Stimulated activated CD4-positive, alpha-beta T cell treated with anti-CD3 and anti-CD28 coated beads, Interleukin-1b, Interleukin-23, amount 100 ng/mL, for 4 hours (primary cell): ENCODE measurements at regions not wholly inside any gene's neighbourhood (a gene's known extent, or its start where the extent isn't known, plus 50 kb on each side); places are given as distances from the start of the nearest gene placed in this dataset.

Experiments used
- DNase-seq, 2 donors: peaks; one replicate each; pipeline ENCODE4 v3.0.0-alpha.2; 2020; ENCODE audit warnings: low read depth in 2 of 2

DNA sequence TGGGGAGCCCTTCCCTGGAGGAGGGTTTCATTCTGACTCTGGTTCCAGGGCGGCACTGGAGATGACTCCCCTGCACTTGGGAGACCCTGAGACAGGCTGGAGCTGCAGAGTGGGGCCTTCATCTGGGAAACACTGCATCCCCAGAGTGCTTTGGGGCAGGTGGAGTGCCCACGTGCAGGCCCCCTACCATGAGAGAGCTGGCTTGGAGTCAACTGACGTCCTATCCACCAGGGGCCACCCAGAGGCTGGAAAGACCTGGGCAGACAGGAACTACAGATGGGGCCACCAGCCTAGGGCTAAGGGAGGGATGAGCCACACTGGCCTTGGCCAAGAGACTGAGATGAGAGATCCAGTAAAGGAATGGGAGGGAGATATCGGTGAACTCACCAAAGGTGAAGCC lies 153.8 kb downstream of the ASB1 start:
- DNase-seq: no peak

DNA sequence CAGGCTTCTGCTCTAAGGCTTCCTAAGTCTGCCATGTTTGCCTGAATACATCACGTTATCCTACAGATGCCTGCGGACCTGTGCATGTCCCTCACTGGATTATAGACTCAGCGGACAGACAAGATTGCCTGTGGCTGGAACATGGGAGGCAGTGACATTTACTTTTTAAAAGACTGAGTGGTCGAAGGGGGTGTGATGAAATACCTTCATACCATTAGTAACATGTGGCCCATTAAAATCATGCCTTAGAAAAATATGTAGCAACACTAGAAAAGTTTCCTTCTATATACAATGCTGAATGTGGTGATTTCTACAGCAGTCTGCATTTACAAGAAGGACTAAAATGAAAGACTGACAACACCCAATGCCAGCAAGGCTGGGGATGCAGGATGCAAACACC lies 154.4 kb downstream of the ASB1 start:
- DNase-seq: no peak

DNA sequence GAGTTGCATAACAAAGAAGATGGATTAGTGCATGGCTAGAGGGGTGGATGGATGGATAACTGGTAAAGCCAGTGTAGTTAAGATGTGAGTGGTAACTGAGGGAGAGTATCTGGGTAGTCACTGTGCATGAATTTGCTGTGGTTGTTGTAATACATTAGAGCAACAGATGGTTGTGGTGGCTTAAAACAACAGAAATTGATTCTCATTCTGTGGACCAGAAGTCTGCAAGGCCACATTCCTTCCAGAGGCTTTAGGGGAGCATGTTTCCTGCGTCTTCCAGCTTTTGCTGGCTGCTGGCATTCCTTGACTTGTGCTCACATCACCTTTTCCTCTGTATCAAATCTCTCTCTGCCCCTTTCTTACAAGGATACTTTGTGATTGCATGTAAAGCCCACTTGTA lies 155.4 kb downstream of the ASB1 start:
- DNase-seq: no peak

DNA sequence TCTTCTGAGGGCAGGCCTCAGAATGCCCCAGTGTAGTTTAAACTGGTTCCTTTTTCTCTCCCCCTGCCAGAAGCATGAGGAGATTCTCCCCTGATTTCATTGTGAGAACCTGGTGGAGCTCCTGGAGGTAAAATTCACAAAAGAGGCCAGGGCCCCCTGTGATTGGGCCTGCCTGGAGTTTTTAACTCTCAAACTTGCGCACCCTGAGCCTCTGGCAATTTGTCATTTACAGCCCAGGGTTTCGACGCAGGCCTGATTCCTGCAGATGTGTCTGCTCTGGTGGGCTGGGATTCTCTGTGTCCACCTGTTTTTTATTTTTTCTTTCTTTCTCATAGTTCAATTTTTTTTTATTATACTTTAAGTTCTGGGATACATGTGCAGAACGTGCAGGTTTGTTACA lies 157.9 kb downstream of the ASB1 start:
- DNase-seq: no peak

DNA sequence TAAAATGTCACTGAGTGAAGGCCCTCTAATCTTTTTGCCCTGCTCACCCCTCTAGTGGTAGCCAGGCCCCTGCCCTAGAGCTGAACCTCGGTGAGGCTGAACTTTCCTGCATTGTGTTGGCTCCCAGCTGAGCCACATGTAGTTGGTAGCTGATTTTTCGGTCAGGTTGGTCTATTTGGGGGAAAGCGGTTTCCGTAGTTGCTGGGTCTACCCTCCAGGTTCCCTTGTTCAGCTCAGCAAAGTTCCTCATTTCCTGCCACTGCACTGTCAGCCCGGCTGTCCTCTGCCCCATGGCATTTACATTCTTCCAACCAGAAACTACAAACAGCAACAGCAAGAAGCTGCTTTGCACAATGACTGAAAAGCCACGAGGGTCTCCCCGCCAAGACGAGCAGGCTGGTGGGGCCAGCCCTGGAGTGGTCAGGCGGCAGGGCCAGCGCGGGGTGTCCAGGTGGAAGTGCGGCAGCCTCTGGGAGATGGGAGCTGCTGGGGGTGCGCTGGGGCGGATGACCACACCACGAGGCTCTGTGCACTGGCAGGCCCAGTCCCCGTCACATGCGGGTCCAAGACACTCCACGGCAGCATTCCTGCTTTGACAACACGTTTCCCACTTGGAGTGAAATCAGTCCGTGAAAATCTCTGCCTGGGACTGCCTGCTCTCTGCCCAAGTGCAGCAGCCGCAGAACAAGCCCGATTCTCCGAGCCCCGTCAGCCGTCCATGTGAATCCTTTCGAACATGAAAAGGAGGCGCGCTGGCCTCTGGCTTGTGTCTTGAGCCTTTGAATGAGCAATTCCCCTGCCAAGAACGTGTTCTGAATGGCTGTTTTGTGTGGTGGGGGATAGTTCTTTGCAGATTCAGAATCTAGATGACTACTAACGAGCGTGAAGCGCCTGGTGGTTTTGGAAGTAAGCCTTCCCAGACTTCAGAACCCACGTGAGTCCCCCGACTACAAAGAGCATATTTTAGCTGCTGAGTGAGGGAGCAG lies 159.4 kb downstream of the ASB1 start:
- DNase-seq: no peak

DNA sequence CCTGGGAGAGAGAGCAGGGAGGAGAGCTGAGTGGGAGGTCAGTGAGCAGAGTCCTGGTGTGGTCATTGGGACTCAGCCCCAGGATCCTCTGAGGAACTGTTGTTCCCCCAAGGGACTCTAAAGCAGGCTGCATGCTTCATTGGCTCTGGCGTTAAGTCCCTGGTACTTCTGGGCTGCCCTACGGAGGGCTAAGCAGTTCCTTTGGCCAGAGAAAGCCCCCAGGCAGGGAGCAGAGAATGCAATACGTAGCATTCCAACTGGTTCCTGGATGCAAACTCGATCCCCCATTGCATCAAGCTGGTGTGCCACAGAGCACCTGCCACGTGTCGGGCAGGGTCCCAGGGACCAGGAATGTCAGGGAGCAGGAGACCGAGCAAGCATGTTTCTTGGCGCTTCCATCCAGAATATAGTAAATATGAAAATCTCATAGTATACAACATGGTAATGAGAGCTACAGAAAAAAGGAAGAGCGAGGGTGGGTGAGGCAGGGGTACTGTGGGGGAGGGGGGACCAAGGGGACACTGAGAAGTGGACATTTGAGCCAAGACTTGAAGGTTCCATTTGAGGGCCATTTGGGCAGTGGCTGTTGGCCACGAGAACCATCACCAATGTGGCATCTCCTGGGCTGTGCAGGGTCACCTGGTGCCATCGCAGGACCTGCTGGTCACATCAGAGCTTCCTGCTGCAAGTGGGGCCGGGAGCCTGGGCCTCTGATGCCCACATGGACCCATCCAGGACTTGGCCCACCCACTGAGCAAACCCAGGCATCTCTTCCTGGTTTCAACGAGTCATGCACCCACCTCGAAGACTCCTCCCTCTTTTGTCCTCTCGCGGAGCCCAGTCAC lies 160.4 kb downstream of the ASB1 start:
- no peak for DNase-seq

DNA sequence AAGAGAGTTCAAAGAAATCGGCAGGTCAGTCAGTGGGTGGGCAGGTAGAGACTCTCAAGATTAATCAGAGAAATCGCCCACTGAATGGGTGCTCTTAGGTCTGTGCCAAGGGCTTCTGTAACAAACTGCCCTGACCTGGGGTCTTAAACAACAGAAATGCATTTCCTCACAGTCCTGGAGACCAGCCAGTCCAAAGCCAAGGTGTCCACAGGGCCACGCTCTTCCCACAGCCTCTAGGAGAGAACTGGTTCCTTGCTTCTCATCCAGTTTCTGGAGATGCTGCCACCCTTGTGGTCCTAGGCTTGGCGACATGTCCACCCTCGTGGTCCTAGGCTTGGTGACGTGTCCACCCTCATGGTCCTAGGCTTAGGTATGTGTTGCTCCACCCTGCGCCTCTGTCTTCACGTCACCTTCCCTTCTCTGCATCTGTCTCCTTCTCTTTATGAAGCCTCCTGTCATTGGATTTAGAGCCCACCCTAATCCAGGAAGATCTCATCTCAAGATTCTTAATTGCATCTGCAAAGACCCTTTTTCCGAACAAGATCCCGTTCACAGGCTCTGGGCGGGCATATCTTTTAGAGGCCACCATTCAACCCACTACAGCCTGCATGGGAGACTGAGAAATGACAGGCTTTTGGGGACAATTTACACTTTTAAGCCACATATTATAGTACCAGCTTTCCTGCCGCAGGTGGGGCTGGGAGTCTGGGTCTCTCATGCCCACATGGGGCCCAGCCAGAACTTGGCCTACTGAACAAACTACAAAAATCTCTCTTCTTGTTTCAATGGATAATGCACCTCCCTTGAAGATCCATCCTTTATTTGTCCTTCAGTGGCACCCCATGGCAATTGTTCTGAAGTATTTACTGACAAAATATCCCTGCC lies 161.3 kb downstream of the ASB1 start:
- no peak for DNase-seq

DNA sequence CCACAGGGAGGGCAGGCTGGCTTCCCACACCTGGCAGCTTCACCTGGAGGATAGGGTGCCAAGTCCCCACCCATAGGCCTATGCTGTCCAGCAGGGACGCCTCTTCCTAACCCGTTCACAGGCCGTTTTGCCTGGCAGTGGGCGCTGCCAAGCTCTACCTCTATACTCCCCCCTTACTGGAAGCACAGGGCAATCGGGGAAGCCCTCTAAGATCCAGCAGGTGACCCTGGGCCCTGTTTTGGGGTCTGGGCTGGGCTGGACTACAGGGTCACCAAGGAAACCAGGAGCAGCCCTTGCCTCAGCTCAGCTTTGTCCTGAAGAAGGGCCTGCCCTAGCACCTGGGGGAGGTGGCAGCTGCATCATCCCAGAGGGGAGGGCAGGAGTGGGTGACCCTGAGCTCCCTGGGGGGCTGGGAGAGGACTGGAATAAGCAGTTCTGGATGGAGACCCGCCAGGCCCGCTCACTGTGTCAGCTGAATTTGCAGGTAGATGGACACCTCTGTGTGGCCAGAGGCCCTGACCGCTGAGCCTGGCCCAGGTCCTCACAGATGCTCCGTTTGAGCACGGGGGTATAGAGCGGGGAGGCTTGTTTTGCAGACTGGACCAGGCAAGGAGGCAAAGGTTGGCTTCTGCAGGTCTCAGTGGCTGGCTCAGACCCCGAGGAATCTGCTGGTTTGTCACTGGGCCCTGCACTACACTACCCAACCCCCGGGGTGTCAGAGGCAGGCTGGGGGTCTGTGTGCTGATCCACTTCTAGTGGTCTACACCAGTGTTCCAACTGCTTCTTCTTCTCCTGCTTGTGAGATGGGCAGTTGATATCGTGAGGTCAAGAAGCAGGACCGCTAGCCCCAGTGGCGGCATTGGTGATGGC lies 163.1 kb downstream of the ASB1 start:
- no peak for DNase-seq

DNA sequence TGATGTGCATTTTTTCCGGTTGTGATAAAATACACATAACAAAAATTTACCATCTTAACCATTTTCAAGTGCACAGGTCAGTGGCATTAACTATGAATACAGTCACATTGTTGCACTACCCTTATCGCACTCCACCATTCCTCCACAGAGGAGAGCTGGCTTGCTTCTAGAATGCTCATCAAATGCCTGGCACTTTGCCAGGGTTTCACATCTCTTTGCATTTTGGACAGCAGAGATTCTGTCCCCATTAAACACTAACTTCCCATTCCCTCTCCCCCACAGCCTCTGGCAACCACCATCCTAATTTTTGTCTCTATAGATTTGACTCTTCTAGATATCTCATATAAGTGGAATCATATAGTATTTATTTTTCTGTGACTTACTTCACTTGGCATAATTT lies 165.0 kb downstream of the ASB1 start:
- no peak for DNase-seq

DNA sequence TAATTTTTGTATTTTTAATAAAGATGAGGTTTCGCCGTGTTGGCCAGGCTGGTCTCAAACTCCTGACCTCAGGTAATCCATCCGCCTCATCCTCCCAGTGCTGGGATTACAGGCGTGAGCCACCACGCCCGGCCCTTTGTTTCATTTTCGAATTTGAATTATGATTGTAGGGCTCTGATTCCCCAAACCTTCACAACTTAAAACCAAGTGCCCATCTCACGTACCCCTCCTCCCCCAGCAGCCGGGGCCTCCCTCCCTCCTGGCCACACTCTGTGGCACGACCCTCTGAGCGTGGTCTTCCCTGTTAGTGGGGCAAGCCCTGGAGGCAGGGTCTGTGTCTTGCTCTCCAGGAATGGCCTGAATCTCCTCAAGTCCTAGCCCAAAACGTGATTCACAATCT lies 166.5 kb downstream of the ASB1 start:
- no peak for DNase-seq

DNA sequence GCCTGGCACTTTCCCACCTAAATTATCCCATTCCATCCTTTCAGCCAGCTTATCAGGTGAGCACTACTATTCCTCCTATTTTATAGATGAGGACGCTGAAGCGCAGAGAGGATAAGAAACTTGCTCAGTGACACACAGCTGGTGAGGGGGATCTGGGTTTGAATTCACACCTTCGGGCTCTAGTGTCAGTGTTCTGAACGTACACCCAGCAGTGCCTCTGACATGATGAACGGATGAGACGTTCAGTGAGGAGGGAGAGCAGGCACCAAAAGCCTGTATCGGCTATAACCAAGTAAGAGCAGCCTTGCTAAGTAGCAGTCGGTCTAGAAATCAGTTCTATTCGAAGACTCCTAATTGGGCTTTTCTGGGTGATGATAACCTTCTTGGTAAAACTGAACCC lies 167.0 kb downstream of the ASB1 start:
- DNase-seq: no peak

DNA sequence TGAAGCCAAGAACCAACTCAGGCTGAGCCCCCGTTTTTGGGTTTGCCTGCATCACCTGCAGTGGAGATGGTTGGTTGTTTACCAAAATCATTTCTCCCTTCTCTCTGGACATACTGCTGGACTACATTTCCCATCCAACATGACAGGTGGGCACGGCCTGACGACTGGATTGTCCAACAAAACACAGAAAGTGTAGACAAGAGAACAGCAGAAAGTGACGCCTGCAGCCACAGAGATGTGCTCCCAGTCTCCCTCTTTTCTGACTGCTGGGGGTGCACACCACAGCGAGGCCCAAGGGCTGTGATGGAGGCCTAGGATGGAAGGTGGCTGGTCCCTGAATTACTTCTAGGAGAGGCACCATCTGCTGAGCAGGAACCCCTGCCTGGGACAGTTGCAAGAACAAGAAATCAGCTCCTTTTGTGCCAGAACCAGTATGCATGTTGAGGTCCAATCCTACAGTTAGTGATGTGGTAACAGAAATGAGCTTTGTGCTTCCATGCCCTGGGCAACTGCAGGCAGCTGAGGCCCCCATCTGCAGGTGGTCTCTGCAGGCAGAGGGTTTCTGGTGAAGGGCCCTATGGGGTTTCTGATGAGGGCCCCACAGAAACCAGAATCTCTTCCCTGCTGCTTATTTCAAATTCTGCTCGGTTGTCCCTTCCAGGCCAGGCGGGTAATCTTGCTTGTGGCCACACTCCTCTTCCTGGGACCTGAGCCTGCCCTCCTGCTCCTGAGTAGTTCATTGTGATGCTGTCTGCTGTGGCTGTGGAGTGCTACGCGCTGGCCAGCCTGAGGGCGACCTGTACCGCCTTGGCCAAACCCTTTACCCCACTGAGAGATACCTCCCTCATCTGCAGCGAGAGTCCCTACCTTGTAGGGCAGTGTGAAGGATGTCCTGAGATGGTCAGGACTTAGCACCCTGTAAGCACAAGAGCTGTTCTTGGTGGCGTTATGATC lies 168.3 kb downstream of the ASB1 start:
- no peak for DNase-seq

DNA sequence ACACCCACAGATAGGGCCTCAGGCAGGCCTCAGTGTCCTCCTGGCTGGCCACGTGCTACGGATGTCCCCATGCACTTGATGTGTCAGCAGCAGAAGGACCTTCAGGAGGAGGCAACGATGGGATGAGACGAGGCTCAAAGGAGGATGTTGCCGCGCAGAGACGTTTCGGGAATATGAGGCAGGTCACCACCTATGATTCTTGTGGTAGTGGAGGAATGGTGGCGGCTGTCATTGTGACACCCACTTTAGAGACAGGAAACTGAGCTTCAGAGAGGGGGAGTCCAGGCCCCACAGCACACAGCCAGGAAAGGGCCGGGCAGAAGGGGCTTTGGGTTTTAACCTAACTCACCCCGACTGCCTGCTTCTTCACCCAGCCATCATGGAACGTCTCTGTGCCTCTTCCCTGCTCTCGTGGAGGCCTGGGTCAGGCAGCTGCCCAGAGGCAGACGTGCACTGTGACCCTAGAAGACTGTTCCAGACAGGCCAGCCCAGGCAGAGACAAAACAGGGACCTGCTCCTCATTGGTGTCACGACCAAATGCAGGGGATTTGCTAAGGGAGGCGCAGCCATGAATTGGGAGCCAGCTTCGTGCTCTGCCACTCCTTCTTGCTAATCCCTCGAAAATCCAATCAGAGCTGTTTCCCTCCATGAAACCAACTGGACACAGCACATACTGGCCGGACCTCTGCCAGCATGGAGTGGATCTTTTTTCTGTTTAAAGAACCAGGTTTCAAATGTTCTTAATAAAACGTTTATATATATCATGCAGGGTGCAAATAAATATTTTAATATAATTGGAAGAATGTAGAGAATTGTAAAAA lies 169.2 kb downstream of the ASB1 start:
- DNase-seq: no peak

DNA sequence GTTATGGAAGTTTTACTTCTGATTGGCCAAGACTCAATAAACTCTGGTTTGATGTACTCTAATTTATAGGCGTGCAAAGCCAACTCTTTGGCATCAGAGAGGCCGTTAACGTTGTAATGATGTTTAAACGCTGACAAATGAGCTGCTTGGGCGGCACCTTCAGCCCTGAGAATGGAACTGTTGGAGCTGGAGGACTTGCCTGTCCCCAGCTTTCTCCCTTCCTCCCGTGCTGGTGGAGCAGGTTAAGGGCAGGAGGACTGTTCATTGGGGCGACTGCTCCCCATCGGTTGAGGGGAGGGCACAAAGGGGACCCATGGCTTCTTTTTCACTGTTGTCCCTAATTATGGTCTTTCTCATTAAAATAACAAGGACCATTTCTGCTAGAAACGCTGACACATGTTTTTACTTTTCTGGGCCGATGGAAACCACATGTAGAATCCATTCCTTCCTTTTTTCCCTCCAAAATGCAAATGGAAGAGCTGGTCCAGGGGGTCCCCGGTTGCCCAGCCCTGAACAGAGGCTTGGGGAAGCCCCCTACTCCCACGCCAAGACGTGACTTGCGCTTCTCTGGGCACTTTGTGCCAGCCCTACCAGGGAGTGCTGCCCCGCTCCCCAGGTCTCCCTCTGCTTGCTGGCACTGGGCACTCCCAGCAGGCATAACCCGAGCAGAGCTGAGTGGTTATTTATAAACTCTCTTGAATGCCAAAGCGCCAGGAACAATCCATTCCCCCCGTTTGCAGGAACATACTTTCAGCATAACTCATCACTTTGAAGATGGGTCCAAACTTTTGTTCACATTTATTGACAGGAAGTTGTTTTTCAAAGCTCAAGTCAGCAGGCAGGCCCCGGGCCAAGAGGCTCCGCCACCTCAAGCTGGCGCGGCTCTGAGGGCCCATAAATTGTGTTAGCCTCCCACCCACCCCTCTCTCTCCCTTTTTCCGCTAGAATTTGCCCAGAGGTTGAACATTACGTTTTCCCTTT lies 170.1 kb downstream of the ASB1 start:
- no peak for DNase-seq

DNA sequence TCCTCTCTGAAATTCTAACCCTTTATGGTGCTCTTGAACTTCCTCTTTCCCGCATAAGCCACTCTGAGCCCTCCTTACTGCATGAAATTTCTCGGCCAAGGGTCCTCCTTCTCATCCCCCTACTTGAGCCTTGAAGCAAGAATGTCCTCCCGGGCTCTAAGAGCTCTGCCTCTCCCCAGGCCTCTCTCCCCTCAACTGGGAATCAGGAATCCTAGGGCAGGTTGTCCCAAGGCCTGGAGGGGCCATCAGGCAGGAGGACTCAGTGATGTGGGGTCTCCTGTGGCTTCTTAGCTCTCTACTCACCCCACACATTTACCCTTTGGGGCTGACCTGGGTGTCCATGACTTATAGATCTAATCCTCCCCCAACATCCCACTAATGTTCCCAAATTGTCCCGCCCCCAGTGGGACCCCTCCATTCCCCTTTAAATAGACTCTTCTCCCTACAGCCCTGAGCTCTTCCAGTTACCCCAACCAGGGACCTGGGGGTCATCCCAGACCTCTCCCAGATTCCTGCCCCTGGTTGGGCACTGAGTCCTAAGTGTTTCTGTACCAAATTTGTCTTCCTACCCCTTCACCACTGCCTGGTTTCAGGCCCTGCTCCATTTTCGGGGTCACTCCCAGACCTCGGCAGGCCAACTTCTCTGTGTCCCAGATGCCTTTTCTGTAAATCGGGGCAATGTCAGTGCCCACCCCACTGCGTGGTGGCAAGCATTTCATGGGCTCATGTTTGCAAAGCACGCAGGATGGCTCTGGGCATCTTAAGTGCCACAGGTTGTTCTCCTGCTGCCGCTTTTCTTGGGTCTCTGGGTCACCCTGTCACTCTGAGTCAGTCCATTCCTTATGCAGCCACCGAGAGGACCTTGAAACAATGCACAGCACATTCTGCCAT lies 171.2 kb downstream of the ASB1 start:
- DNase-seq: no peak

DNA sequence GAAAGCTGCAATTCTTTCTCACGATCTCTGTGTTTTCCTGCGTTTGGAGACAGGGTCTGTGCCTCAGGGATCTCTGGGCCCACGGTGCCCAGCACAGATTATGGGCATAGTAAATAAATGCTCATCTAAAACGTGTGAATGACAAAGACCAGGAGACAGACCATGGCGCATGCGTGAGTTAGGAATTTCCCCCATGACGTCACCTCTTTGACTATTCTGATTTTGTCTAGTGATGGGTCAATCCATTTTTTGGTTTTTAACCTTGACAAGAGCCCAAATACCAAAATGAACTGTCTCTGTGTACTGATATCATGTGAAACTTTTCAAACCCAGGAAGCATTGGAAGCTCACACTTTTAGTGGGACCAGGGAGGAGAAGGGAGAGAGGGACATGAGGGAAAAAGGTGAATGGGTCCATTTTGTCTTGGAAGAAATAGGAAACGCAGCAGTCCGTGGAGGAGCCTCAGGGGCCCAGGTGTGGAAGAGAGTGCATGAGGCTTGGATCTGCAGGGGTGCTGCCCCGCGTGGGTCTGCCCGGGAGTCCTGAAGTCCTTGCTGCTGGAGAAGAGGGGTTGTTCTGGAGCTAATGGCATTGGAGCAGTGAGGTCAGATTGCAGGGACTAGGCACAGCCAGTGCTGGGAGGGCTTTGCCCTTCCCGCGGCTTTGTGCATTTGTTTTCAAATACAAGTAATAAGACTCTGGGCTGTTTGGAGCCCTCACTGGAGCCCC lies 172.2 kb downstream of the ASB1 start:
- no peak for DNase-seq
